GM23248 (cell line): ENCODE measurements at regions not wholly inside any gene's neighbourhood (a gene's known extent, or its start where the extent isn't known, plus 50 kb on each side); places are given as distances from the start of the nearest gene placed in this dataset.

ENCODE experiments used
- DNase-seq: peaks from one replicate; pipeline ENCODE4 v3.0.0-alpha.2; 2015
- H2AFZ ChIP-seq: fragments of 200-600 bp; sonication (generic); 2 replicates; pipeline ENCODE4 v1.6.1; 2016; ENCODE audit warnings: antibody characterized with exemption
- H3F3A ChIP-seq: fragments of 200-600 bp; sonication (generic); 2 replicates; pipeline ENCODE4 v1.6.1; 2016; ENCODE audit warnings: mild to moderate bottlenecking, antibody characterized with exemption, mixed run types; ENCODE audit not compliant: insufficient read depth
- H3K27ac ChIP-seq: fragments of 200-600 bp; sonication (generic); 2 replicates; pipeline ENCODE4 v1.5.1; 2016; ENCODE audit warnings: mild to moderate bottlenecking
- H3K27me3 ChIP-seq: fragments of 200-600 bp; sonication (generic); replicated peaks from 2 replicates; pipeline ENCODE4 v1.6.1; 2016; ENCODE audit warnings: mild to moderate bottlenecking; ENCODE audit not compliant: insufficient read depth
- H3K36me3 ChIP-seq: fragments of 200-600 bp; sonication (generic); 2 replicates; pipeline ENCODE4 v1.6.1; 2016; ENCODE audit warnings: low read depth, mild to moderate bottlenecking
- H3K4me1 ChIP-seq: fragments of 200-600 bp; sonication (generic); 2 replicates; pipeline ENCODE4 v1.6.1; 2016; ENCODE audit warnings: mild to moderate bottlenecking; ENCODE audit not compliant: insufficient read depth
- H3K4me2 ChIP-seq: fragments of 200-600 bp; sonication (generic); one replicate; pipeline ENCODE4 v1.6.1; 2016; ENCODE audit warnings: mild to moderate bottlenecking; ENCODE audit not compliant: unreplicated experiment
- H3K4me3 ChIP-seq: fragments of 200-600 bp; sonication (generic); 2 replicates; pipeline ENCODE4 v1.5.1; 2016; ENCODE audit warnings: mild to moderate bottlenecking
- H3K79me2 ChIP-seq: fragments of 200-600 bp; sonication (generic); 2 replicates; pipeline ENCODE4 v1.6.1; 2016; ENCODE audit warnings: mild to moderate bottlenecking; ENCODE audit not compliant: insufficient read depth
- H3K9ac ChIP-seq: fragments of 200-600 bp; sonication (generic); 2 replicates; pipeline ENCODE4 v1.6.1; 2016; ENCODE audit warnings: mild to moderate bottlenecking
- H3K9me2 ChIP-seq: fragments of 200-600 bp; sonication (generic); 2 replicates; pipeline ENCODE4 v1.6.1; 2016; ENCODE audit warnings: mixed run types, mild to moderate bottlenecking, moderate library complexity; ENCODE audit not compliant: insufficient read depth
- H3K9me3 ChIP-seq: fragments of 200-600 bp; sonication (generic); one replicate; pipeline ENCODE4 v1.6.1; 2017; ENCODE audit warnings: low read depth
- H4K20me1 ChIP-seq: fragments of 200-600 bp; sonication (generic); 2 replicates; pipeline ENCODE4 v1.6.0; 2016; ENCODE audit not compliant: insufficient read depth
- EZH2 ChIP-seq: fragments of 200-600 bp; sonication (generic); IDR thresholded peaks from 2 replicates; pipeline ENCODE4 v1.6.1; 2018; ENCODE audit warnings: antibody characterized with exemption, mild to moderate bottlenecking; ENCODE audit not compliant: insufficient read depth, poor library complexity, severe bottlenecking
- EZH2phosphoT487 ChIP-seq: fragments of 200-600 bp; sonication (generic); IDR thresholded peaks from 2 replicates; pipeline ENCODE4 v1.6.1; 2018; ENCODE audit warnings: antibody characterized with exemption, moderate library complexity, mild to moderate bottlenecking, low read depth; ENCODE audit not compliant: insufficient read depth
- WGBS, 2 experiments: methylation state at CpG; one replicate each; pipeline ENCODE4 v1.1.6; 2015 to 2017; ENCODE audit warnings: low lambda C conversion rate in 2 of 2, low coverage in 1 of 2; ENCODE audit errors: missing lambda C conversion rate in 2 of 2; 5-methylcytosine and 5-hydroxymethylcytosine counted together
- in situ Hi-C: fragments of 300-500 bp; cut with MboI; formaldehyde crosslinking; loops from 2 replicates; pipeline ENCODE4 v1.15.0; 2020

DNA sequence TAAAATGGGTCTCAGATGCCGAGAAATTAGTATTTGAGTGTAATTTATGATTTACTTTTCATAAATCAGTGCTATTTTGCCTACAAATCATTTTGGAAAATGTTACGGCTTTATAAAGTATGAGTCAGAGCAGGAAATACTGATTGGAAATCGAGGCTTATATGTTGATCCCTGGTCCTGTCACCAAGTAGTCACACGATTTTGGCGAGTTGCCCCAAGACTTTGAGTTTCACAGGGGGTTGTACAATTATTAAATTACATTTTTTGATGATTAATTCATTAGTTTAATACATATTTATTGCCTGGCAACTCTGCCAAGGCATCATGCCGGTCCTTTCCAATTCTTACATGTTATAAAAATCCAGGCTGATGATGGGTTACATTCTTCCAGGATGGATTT is 443.9 kb upstream of the KLF4 start:
- Histone ChIP-seq H3K27ac (peak overlapping the region; percentile 62), H3K79me2 (no peaks in the 10 kb centered on the region), H3K4me1 (peaks cover 23% of the 10 kb centered on the region), H3F3A (peaks cover 9% of the 10 kb centered on the region), H3K4me2 (peak overlapping the region; percentile 82), H2AFZ (peak overlapping the region; percentile 42; the same call in 1 of the 2 replicates), H3K36me3 (no peaks in the 10 kb centered on the region), H3K9me3 (no peaks in the 10 kb centered on the region), H3K4me3 (peak overlapping the region; percentile 37), H3K9me2 (no peaks in the 10 kb centered on the region), H3K9ac (peak overlapping the region; percentile 49), H4K20me1 (no peaks in the 10 kb centered on the region), H3K27me3 (no peaks in the 10 kb centered on the region)
- peak; percentile 28 for DNase-seq
- WGBS, 2 experiments, result 21 to 28% methylated on average over 6 of the region's 6 CpGs
- in situ Hi-C loops, result no loop called here
- no peak for TF ChIP-seq EZH2phosphoT487
- TF ChIP-seq EZH2, result no peak

- Histone ChIP-seq H3K27ac (peak overlapping the region; percentile 62), H3K27me3 (no peaks in the 10 kb centered on the region), H3K9me3 (no peaks in the 10 kb centered on the region), H2AFZ (peak overlapping the region; percentile 42; the same call in 1 of the 2 replicates), H3F3A (peaks cover 9% of the 10 kb centered on the region), H3K9me2 (no peaks in the 10 kb centered on the region), H3K79me2 (no peaks in the 10 kb centered on the region), H3K4me3 (peak overlapping the region; percentile 37), H3K9ac (peak overlapping the region; percentile 49), H3K36me3 (no peaks in the 10 kb centered on the region), H4K20me1 (no peaks in the 10 kb centered on the region), H3K4me1 (peaks cover 23% of the 10 kb centered on the region), H3K4me2 (peak overlapping the region; percentile 82)
- peak; percentile 76 for DNase-seq
- WGBS, 2 experiments, result 1 to 5% methylated on average over 5 of the region's 5 CpGs
- in situ Hi-C loops, result no loop called here
- TF ChIP-seq EZH2phosphoT487 (no peak), EZH2 (no peak)
Measured at GRCh38 chr9:107933097-107933496, 443.5 kb upstream of the KLF4 start.

DNA sequence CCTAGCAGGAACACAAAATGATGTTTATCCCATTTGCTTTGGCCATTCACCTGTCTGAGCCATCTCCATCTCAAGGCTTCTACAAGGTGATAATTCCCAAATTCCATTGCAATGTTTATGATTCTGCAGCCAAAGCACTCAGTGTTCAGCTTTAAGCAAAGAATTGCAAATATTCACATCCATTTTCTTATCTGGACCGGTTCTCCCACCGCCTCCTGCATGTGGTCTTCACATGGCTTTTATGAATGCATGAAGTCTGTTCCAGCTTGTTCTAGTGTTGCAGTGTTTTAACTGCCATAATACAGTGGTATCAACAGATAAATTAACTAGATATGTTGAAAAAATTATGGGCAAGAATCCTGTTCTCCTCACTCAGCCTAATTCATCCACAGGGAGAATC is 443.0 kb upstream of the KLF4 start:
- no peaks in the 10 kb centered on the region for H3K9me2 ChIP-seq

GRCh38 chr9:107932046-107932445 is 442.5 kb upstream of the KLF4 start:
- DNase-seq, result peak; percentile 90
- Histone ChIP-seq H4K20me1 (no peaks in the 10 kb centered on the region), H3K4me3 (no peak overlapping the region), H3K4me1 (peaks cover 23% of the 10 kb centered on the region), H3K9me2 (no peaks in the 10 kb centered on the region), H3K36me3 (no peaks in the 10 kb centered on the region), H3K27ac (peak overlapping the region; percentile 62), H3K27me3 (no peaks in the 10 kb centered on the region), H3K4me2 (peak overlapping the region; percentile 82), H3K9ac (peak overlapping the region; percentile 46), H3K9me3 (no peaks in the 10 kb centered on the region), H3K79me2 (no peaks in the 10 kb centered on the region), H3F3A (peaks cover 11% of the 10 kb centered on the region), H2AFZ (no peak overlapping the region)
- 4 to 5% methylated on average over 1 of the region's 1 CpG for WGBS, 2 experiments
- in situ Hi-C loops, result no loop called here
- TF ChIP-seq EZH2, result no peak
- TF ChIP-seq EZH2phosphoT487, result no peak

More for the DNA sequence above, 443.0 kb upstream of the KLF4 start:
- peaks cover 23% of the 10 kb centered on the region for H3K4me1 ChIP-seq
- in situ Hi-C loops, result no loop called here
- peak overlapping the region; percentile 82 for H3K4me2 ChIP-seq
- no peaks in the 10 kb centered on the region for H4K20me1 ChIP-seq
- no peaks in the 10 kb centered on the region for H3K36me3 ChIP-seq
- no peaks in the 10 kb centered on the region for H3K79me2 ChIP-seq
- peak; percentile 18 for DNase-seq
- peak overlapping the region; percentile 62 for H3K27ac ChIP-seq
- no peaks in the 10 kb centered on the region for H3K27me3 ChIP-seq
- WGBS, 2 experiments, result 18 to 30% methylated on average over 2 of the region's 2 CpGs
- H2AFZ ChIP-seq, result peak overlapping the region; percentile 42; the same call in 1 of the 2 replicates
- H3K9ac ChIP-seq, result peak overlapping the region; percentile 46
- H3K9me3 ChIP-seq, result no peaks in the 10 kb centered on the region
- H3F3A ChIP-seq, result peaks cover 9% of the 10 kb centered on the region
- H3K4me3 ChIP-seq, result peak overlapping the region; percentile 37
- no peak for TF ChIP-seq EZH2phosphoT487
- TF ChIP-seq EZH2, result no peak

- 89 to 96% methylated on average over 8 of the region's 8 CpGs for WGBS, 2 experiments
- Histone ChIP-seq H3F3A (peaks cover 15% of the 10 kb centered on the region), H3K27me3 (no peaks in the 10 kb centered on the region), H3K9me2 (no peaks in the 10 kb centered on the region), H3K36me3 (no peaks in the 10 kb centered on the region), H3K4me1 (peaks cover 23% of the 10 kb centered on the region), H3K9me3 (no peaks in the 10 kb centered on the region), H3K9ac (peak overlapping the region; percentile 33; the same call in 1 of the 2 replicates), H4K20me1 (no peaks in the 10 kb centered on the region), H2AFZ (no peak overlapping the region), H3K4me2 (no peak overlapping the region), H3K27ac (no peak overlapping the region), H3K4me3 (no peak overlapping the region), H3K79me2 (no peaks in the 10 kb centered on the region)
- DNase-seq, result no peak
- TF ChIP-seq EZH2 (no peak), EZH2phosphoT487 (no peak)
- in situ Hi-C loops, result no loop called here
Measured at GRCh38 chr9:107931071-107931715, 441.6 kb upstream of the KLF4 start.
